ENCODE measurements at regions not wholly inside any gene's neighbourhood (a gene's known extent, or its start where the extent isn't known, plus 50 kb on each side); places are given as distances from the start of the nearest gene placed in this dataset.

GRCh38 chr3:26480377-26480776 is 142.2 kb upstream of the LRRC3B start:
- Histone ChIP-seq H3K4me3 (ENCODE audit: low read depth in 2 of 2, low read length in 1 of 2) (no peak overlapping the region), H3K27me3 (ENCODE audit: insufficient read depth) (no peaks in the 10 kb centered on the region), H3K9me2 (no peaks in the 10 kb centered on the region), H3K9ac (no peak overlapping the region), H3K27ac (ENCODE audit: low read depth in 2 of 2, low read length in 1 of 2) (no peak overlapping the region), H3K4me1 (ENCODE audit: control insufficient read depth in 1 of 2, insufficient read depth in 2 of 2, low read depth in 1 of 2, low read length in 1 of 2) (no peaks in the 10 kb centered on the region), H3F3A (replicated peaks; ENCODE audit: insufficient read depth) (no peaks in the 10 kb centered on the region), H3K36me3 (replicated peaks in 1 of 2; ENCODE audit: control insufficient read depth in 1 of 2, insufficient read depth in 2 of 2, low read length in 1 of 2) (no peaks in the 10 kb centered on the region), H3K9me3 (peaks cover 4% of the 10 kb centered on the region), H3K4me2 (no peak overlapping the region), H2AFZ (ENCODE audit: low read depth) (no peak overlapping the region), H3K79me2 (ENCODE audit: insufficient read depth) (no peaks in the 10 kb centered on the region), H4K20me1 (ENCODE audit: insufficient read depth) (no peaks in the 10 kb centered on the region)
- DNase-seq: no peak
- ChIA-PET POLR2A (no interaction called here), CTCF (no interaction called here)
- TF ChIP-seq RAD21 (IDR thresholded peaks at IDR 0.05; ENCODE audit: low read length) (no peak), CTCF (IDR thresholded peaks at IDR 0.05) (no peak), USF2 (IDR thresholded peaks at IDR 0.05; ENCODE audit: borderline replicate concordance, low read depth, low read length) (no peak), SMC3 (IDR thresholded peaks at IDR 0.05; ENCODE audit: low read depth, low read length) (no peak), YY1 (IDR thresholded peaks at IDR 0.05; ENCODE audit: low read depth) (no peak), EZH2phosphoT487 (IDR thresholded peaks at IDR 0.05; ENCODE audit: borderline replicate concordance, low read depth) (no peak), ELF1 (IDR thresholded peaks at IDR 0.05) (no peak), CHD2 (IDR thresholded peaks at IDR 0.05; ENCODE audit: low read length, partially characterized antibody) (no peak), IRF3 (IDR thresholded peaks at IDR 0.05; ENCODE audit: low read depth, low read length) (no peak), TAF1 (IDR thresholded peaks at IDR 0.05; ENCODE audit: borderline replicate concordance, low read depth, low read length) (no peak), GATA2 (CRISPR knock-in tag; IDR thresholded peaks at IDR 0.05) (no peak), EP300 (IDR thresholded peaks at IDR 0.05; ENCODE audit: borderline replicate concordance in 1 of 2, low read depth in 1 of 2, low read length in 1 of 2) (no peak), TEAD4 (IDR thresholded peaks at IDR 0.05; ENCODE audit: borderline replicate concordance, insufficient read depth) (no peak), RCOR1 (IDR thresholded peaks at IDR 0.05; ENCODE audit: low read length) (no peak), MEF2A (IDR thresholded peaks at IDR 0.05; ENCODE audit: borderline replicate concordance, low read depth) (no peak), REST (IDR thresholded peaks at IDR 0.05; ENCODE audit: low read depth, low read length) (no peak), MXI1 (IDR thresholded peaks at IDR 0.05; ENCODE audit: low read depth, low read length) (no peak), MAX (IDR thresholded peaks at IDR 0.05; ENCODE audit: low read depth) (no peak), SIN3A (IDR thresholded peaks at IDR 0.05; ENCODE audit: borderline replicate concordance, low read depth, low read length) (no peak)

All from SK-N-SH (cell line).